ENCODE measurements at regions not wholly inside any gene's neighbourhood (a gene's known extent, or its start where the extent isn't known, plus 50 kb on each side); places are given as distances from the start of the nearest gene placed in this dataset.

DNA sequence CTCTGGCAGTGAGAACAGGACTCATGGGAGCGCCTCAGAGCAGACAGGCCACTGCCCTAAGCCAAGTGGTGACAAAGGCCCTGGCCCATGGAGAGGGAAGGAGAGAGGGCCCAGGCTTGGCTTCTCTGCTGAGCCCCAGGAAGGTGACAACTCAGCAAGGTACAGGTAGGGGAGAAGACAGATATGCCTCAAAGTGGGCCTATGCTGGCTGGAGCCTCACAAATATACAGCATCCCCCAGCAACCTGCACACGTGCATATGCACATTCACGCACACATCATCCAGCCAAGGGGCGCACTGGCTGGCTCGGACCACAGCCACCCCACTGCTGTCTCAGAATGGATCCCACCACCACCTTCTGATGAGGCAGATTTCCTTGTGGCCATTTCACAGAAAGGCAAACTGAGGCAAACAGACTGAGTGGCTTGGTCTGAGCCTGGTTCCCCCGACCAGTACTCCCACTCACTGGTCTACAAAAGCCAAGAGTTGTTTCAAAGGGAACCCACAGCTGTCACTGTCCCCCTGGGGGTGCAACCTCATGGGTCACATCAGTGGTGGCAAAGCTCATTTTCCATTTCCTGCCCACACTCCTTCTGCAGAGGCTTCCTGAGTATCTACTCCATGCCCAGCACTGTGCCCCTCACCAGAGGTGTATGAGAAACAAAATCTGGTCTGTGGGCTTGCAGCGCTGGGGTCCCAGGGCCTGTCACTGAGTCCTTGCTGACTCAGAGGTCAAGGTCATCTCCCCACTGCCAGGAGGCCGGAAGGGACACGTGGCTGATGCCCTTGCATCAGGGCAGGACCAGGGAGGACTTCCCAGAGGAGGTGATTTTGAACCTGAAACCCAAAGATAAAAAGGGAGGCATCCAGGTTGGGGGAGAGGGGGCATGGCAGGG lies 67.3 kb upstream of the PRR5 start:
- H3K4me1 Mint-ChIP-seq = peaks cover 0 to 5% (median 0%) of the 10 kb centered on the region in 4 donors
- H3K4me1 ChIP-seq (ENCODE audit: control insufficient read depth, insufficient read depth, low read length, poor library complexity, severe bottlenecking) = peaks cover 6% of the 10 kb centered on the region
- H3K9me3 ChIP-seq (ENCODE audit: control insufficient read depth in 2 of 2, low read length in 2 of 2) = no peaks in the 10 kb centered on the region
- no peak overlapping the region for H3K4me3 ChIP-seq (ENCODE audit: low read depth, low read length)
- ATAC-seq (ENCODE audit: low read depth in 2 of 2) (no peak), DNase-seq (no peak)
- H3K27ac ChIP-seq (ENCODE audit: insufficient read depth, low read length, poor library complexity, severe bottlenecking) = no peak overlapping the region
- H3K9me3 Mint-ChIP-seq = peaks cover 0 to 3% (median 0%) of the 10 kb centered on the region in 7 donors
- no peaks in the 10 kb centered on the region for H3K27me3 Mint-ChIP-seq
- H3K27ac Mint-ChIP-seq = no peak overlapping the region
- no peaks in the 10 kb centered on the region for H3K36me3 ChIP-seq (ENCODE audit: control insufficient read depth, insufficient read depth, low read length)
- H3K4me3 Mint-ChIP-seq = no peak overlapping the region
- no peaks in the 10 kb centered on the region for H3K27me3 ChIP-seq (ENCODE audit: control insufficient read depth, insufficient read depth, low read length)
- H3K36me3 Mint-ChIP-seq = peaks cover 3% of the 10 kb centered on the region

GRCh38 chr22:44633647-44634046 lies 68.4 kb upstream of the PRR5 start:
- Histone ChIP-seq H3K27ac (ENCODE audit: insufficient read depth, low read length, poor library complexity, severe bottlenecking) (no peak overlapping the region), H3K9me3 (ENCODE audit: control insufficient read depth in 2 of 2, low read length in 2 of 2) (no peaks in the 10 kb centered on the region), H3K4me3 (ENCODE audit: low read depth, low read length) (no peak overlapping the region), H3K36me3 (ENCODE audit: control insufficient read depth, insufficient read depth, low read length) (no peaks in the 10 kb centered on the region), H3K4me1 (ENCODE audit: control insufficient read depth, insufficient read depth, low read length, poor library complexity, severe bottlenecking) (peaks cover 6% of the 10 kb centered on the region), H3K27me3 (ENCODE audit: control insufficient read depth, insufficient read depth, low read length) (no peaks in the 10 kb centered on the region)
- Mint-ChIP-seq H3K9me3 (peaks cover 0 to 3% (median 0%) of the 10 kb centered on the region in 7 donors), H3K4me3 (no peak overlapping the region), H3K4me1 (peaks cover 0 to 5% (median 0%) of the 10 kb centered on the region in 4 donors), H3K36me3 (peaks cover 3% of the 10 kb centered on the region), H3K27me3 (no peaks in the 10 kb centered on the region), H3K27ac (no peak overlapping the region)
- ATAC-seq (ENCODE audit: low read depth in 2 of 2) (no peak), DNase-seq (no peak)

- H3K27ac Mint-ChIP-seq = no peak overlapping the region
- H3K27me3 ChIP-seq (ENCODE audit: control insufficient read depth, insufficient read depth, low read length) = no peaks in the 10 kb centered on the region
- peaks cover 6% of the 10 kb centered on the region for H3K4me1 ChIP-seq (ENCODE audit: control insufficient read depth, insufficient read depth, low read length, poor library complexity, severe bottlenecking)
- no peak overlapping the region for H3K4me3 ChIP-seq (ENCODE audit: low read depth, low read length)
- no peaks in the 10 kb centered on the region for H3K9me3 ChIP-seq (ENCODE audit: control insufficient read depth in 2 of 2, low read length in 2 of 2)
- H3K27ac ChIP-seq (ENCODE audit: insufficient read depth, low read length, poor library complexity, severe bottlenecking) = no peak overlapping the region
- H3K4me1 Mint-ChIP-seq = peaks cover 0 to 5% (median 0%) of the 10 kb centered on the region in 4 donors
- DNase-seq = peak in 1 of 3 donors; percentile 28
- peaks cover 3% of the 10 kb centered on the region for H3K36me3 Mint-ChIP-seq
- H3K9me3 Mint-ChIP-seq = peaks cover 0 to 3% (median 0%) of the 10 kb centered on the region in 7 donors
- peak in 1 of 2 donors; percentile 28 for ATAC-seq (ENCODE audit: low read depth in 2 of 2)
- H3K36me3 ChIP-seq (ENCODE audit: control insufficient read depth, insufficient read depth, low read length) = no peaks in the 10 kb centered on the region
- no peak overlapping the region for H3K4me3 Mint-ChIP-seq
- no peaks in the 10 kb centered on the region for H3K27me3 Mint-ChIP-seq
Measured at GRCh38 chr22:44632541-44633396, 69.2 kb upstream of the PRR5 start.

DNA sequence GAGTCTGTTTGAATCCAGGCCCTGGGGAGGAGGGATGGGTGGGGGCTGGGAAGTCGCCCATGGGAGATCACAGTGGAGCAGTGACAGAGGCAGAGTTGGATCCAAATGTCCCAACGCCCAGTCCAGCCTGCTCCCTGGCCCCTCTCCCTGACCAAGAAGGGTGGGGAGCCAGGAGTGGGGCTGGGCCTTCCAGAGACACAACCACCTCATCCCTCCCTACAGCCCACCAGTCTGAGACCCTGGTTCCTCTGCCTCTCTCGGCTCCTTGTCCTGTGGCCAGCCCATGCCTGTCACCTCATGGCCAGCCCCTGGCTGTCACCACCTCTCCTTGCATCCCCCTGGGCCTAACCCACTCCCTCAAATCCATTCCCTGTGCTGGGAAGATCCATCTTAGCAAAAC lies 71.2 kb upstream of the PRR5 start:
- peaks cover 0 to 12% (median 5%) of the 10 kb centered on the region in 4 donors for H3K4me1 Mint-ChIP-seq
- peaks cover 6% of the 10 kb centered on the region for H3K27me3 Mint-ChIP-seq
- Histone ChIP-seq H3K4me3 (ENCODE audit: low read depth, low read length) (no peak overlapping the region), H3K27me3 (ENCODE audit: control insufficient read depth, insufficient read depth, low read length) (no peaks in the 10 kb centered on the region), H3K4me1 (ENCODE audit: control insufficient read depth, insufficient read depth, low read length, poor library complexity, severe bottlenecking) (peaks cover 9% of the 10 kb centered on the region), H3K36me3 (ENCODE audit: control insufficient read depth, insufficient read depth, low read length) (no peaks in the 10 kb centered on the region), H3K9me3 (ENCODE audit: control insufficient read depth in 2 of 2, low read length in 2 of 2) (no peaks in the 10 kb centered on the region), H3K27ac (ENCODE audit: insufficient read depth, low read length, poor library complexity, severe bottlenecking) (no peak overlapping the region)
- no peak overlapping the region for H3K4me3 Mint-ChIP-seq
- peaks cover 0 to 3% (median 1%) of the 10 kb centered on the region in 7 donors for H3K9me3 Mint-ChIP-seq
- peaks cover 3% of the 10 kb centered on the region for H3K36me3 Mint-ChIP-seq
- peak overlapping the region in 1 of 3 donors; percentile 20 for H3K27ac Mint-ChIP-seq
- DNase-seq = no peak
- no peak for ATAC-seq (ENCODE audit: low read depth in 2 of 2)

GRCh38 chr22:44628835-44629234 lies 73.2 kb upstream of the PRR5 start:
- Mint-ChIP-seq H3K27ac (no peak overlapping the region), H3K4me1 (peaks cover 0 to 12% (median 5%) of the 10 kb centered on the region in 4 donors), H3K9me3 (peaks cover 0 to 3% (median 1%) of the 10 kb centered on the region in 7 donors), H3K36me3 (peaks cover 3% of the 10 kb centered on the region), H3K27me3 (peaks cover 6% of the 10 kb centered on the region), H3K4me3 (no peak overlapping the region)
- DNase-seq (no peak), ATAC-seq (ENCODE audit: low read depth in 2 of 2) (no peak)
- no peaks in the 10 kb centered on the region for H3K27me3 ChIP-seq (ENCODE audit: control insufficient read depth, insufficient read depth, low read length)
- H3K4me1 ChIP-seq (ENCODE audit: control insufficient read depth, insufficient read depth, low read length, poor library complexity, severe bottlenecking) = peaks cover 9% of the 10 kb centered on the region
- H3K36me3 ChIP-seq (ENCODE audit: control insufficient read depth, insufficient read depth, low read length) = no peaks in the 10 kb centered on the region
- H3K9me3 ChIP-seq (ENCODE audit: control insufficient read depth in 2 of 2, low read length in 2 of 2) = no peaks in the 10 kb centered on the region
- no peak overlapping the region for H3K4me3 ChIP-seq (ENCODE audit: low read depth, low read length)
- H3K27ac ChIP-seq (ENCODE audit: insufficient read depth, low read length, poor library complexity, severe bottlenecking) = no peak overlapping the region

GRCh38 chr22:44628273-44628672 lies 73.7 kb upstream of the PRR5 start:
- Mint-ChIP-seq H3K9me3 (peaks cover 0 to 3% (median 1%) of the 10 kb centered on the region in 7 donors), H3K27ac (no peak overlapping the region), H3K4me1 (peaks cover 0 to 12% (median 5%) of the 10 kb centered on the region in 4 donors), H3K4me3 (no peak overlapping the region), H3K36me3 (peaks cover 3% of the 10 kb centered on the region), H3K27me3 (peaks cover 6% of the 10 kb centered on the region)
- H3K4me1 ChIP-seq (ENCODE audit: control insufficient read depth, insufficient read depth, low read length, poor library complexity, severe bottlenecking) = peaks cover 9% of the 10 kb centered on the region
- H3K27me3 ChIP-seq (ENCODE audit: control insufficient read depth, insufficient read depth, low read length) = no peaks in the 10 kb centered on the region
- DNase-seq (no peak), ATAC-seq (ENCODE audit: low read depth in 2 of 2) (no peak)
- no peak overlapping the region for H3K27ac ChIP-seq (ENCODE audit: insufficient read depth, low read length, poor library complexity, severe bottlenecking)
- H3K4me3 ChIP-seq (ENCODE audit: low read depth, low read length) = no peak overlapping the region
- no peaks in the 10 kb centered on the region for H3K36me3 ChIP-seq (ENCODE audit: control insufficient read depth, insufficient read depth, low read length)
- no peaks in the 10 kb centered on the region for H3K9me3 ChIP-seq (ENCODE audit: control insufficient read depth in 2 of 2, low read length in 2 of 2)

GRCh38 chr22:44627521-44628139 lies 74.4 kb upstream of the PRR5 start:
- H3K27me3 Mint-ChIP-seq = peaks cover 6% of the 10 kb centered on the region
- ATAC-seq (ENCODE audit: low read depth in 2 of 2) (no peak), DNase-seq (no peak)
- H3K4me3 Mint-ChIP-seq = no peak overlapping the region
- Histone ChIP-seq H3K27ac (ENCODE audit: insufficient read depth, low read length, poor library complexity, severe bottlenecking) (no peak overlapping the region), H3K9me3 (ENCODE audit: control insufficient read depth in 2 of 2, low read length in 2 of 2) (no peaks in the 10 kb centered on the region), H3K4me1 (ENCODE audit: control insufficient read depth, insufficient read depth, low read length, poor library complexity, severe bottlenecking) (peaks cover 3% of the 10 kb centered on the region), H3K4me3 (ENCODE audit: low read depth, low read length) (no peak overlapping the region), H3K36me3 (ENCODE audit: control insufficient read depth, insufficient read depth, low read length) (no peaks in the 10 kb centered on the region), H3K27me3 (ENCODE audit: control insufficient read depth, insufficient read depth, low read length) (no peaks in the 10 kb centered on the region)
- peaks cover 0 to 3% (median 1%) of the 10 kb centered on the region in 7 donors for H3K9me3 Mint-ChIP-seq
- H3K36me3 Mint-ChIP-seq = peaks cover 3% of the 10 kb centered on the region
- peaks cover 0 to 12% (median 5%) of the 10 kb centered on the region in 4 donors for H3K4me1 Mint-ChIP-seq
- H3K27ac Mint-ChIP-seq = no peak overlapping the region

All from CD4-positive, CD25-positive, alpha-beta regulatory T cell (primary cell).